ENCODE measurements at regions not wholly inside any gene's neighbourhood (a gene's known extent, or its start where the extent isn't known, plus 50 kb on each side); places are given as distances from the start of the nearest gene placed in this dataset.
"Not testable (repeated sequence)": the region's sequence is repeated elsewhere in the genome, so short reads cannot be mapped to it uniquely, and the experiment has no call there.

- no peak for DNase-seq
Observed at GRCh38 chr3:62926494-62926893, 51.3 kb upstream of the CADPS start.

GRCh38 chr3:62928256-62928655, 53.0 kb upstream of the CADPS start:
- DNase-seq, result no peak

GRCh38 chr3:62929771-62930170, 54.6 kb upstream of the CADPS start:
- DNase-seq, result no peak

- DNase-seq, result no peak
Observed at GRCh38 chr3:62935793-62936192, 60.6 kb upstream of the CADPS start.

GRCh38 chr3:62936626-62937254, 61.5 kb upstream of the CADPS start:
- DNase-seq, result no peak

- no peak for DNase-seq
Observed at GRCh38 chr3:62938583-62938982, 63.4 kb upstream of the CADPS start.

- DNase-seq, result no peak
Observed at GRCh38 chr3:62939707-62940106, 64.5 kb upstream of the CADPS start.

GRCh38 chr3:62940771-62941563, 65.8 kb upstream of the CADPS start:
- DNase-seq, result peak in 2 of 51 donors; percentile 6 to 21

GRCh38 chr3:62942227-62942626, 67.0 kb upstream of the CADPS start:
- no peak for DNase-seq

- no peak for DNase-seq
Observed at GRCh38 chr3:62942764-62943163, 67.5 kb upstream of the CADPS start.

- DNase-seq, result no peak
Observed at GRCh38 chr3:62948921-62949320, 73.7 kb upstream of the CADPS start.

- DNase-seq, result no peak
Observed at GRCh38 chr3:62950210-62950609, 75.0 kb upstream of the CADPS start.

- no peak for DNase-seq
Observed at GRCh38 chr3:62951037-62951613, 75.9 kb upstream of the CADPS start.

GRCh38 chr3:62951880-62952279, 76.7 kb upstream of the CADPS start:
- DNase-seq, result not testable (repeated sequence)

- peak in 14 of 51 donors; percentile 1 to 19 (median 8) for DNase-seq
Observed at GRCh38 chr3:62954580-62954979, 79.4 kb upstream of the CADPS start.

- DNase-seq, result no peak
Observed at GRCh38 chr3:62955126-62955525, 79.9 kb upstream of the CADPS start.

- DNase-seq, result no peak
Observed at GRCh38 chr3:62956411-62956810, 81.2 kb upstream of the CADPS start.

GRCh38 chr3:62961874-62962556, 86.8 kb upstream of the CADPS start:
- no peak for DNase-seq

- peak in 2 of 51 donors; percentile 1 to 9 for DNase-seq
Observed at GRCh38 chr3:62962714-62963113, 87.5 kb upstream of the CADPS start.

- no peak for DNase-seq
Observed at GRCh38 chr3:62965311-62965710, 90.1 kb upstream of the CADPS start.

- no peak for DNase-seq
Observed at GRCh38 chr3:62968128-62968527, 92.9 kb upstream of the CADPS start.

GRCh38 chr3:62970648-62971047, 95.4 kb upstream of the CADPS start:
- DNase-seq, result no peak
